NCI-H82 treated with DMSO at 0.1 percent for 48 hours (cell line): ENCODE measurements at regions not wholly inside any gene's neighbourhood (a gene's known extent, or its start where the extent isn't known, plus 50 kb on each side); places are given as distances from the start of the nearest gene placed in this dataset.
"Not testable (repeated sequence)": the region's sequence is repeated elsewhere in the genome, so short reads cannot be mapped to it uniquely, and the experiment has no call there.

Source experiments
- DNase-seq: peaks from one replicate; lab custom pipeline; 2025; ENCODE audit not compliant: unreplicated experiment; lab: John Stamatoyannopoulos, UW

DNA sequence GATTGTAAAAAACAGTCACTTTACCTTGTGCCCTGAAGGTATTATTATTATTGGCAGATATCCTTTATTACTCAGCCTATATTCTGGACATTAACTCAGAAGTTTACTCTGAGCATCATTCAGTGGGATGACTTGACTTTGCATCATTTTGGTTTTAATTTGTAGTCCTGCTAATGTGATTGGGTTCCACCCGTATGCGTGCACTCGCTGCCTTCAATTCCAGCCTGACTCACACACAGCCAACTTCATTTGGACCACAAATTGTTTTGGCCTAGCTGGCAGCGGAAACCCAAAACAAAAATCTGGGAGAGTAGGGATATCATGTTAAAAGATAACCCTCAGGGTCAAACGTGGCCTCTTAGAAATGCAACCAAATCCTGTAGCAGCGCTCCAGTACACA, 704.4 kb upstream of the SLC35B3 start:
- no peak for DNase-seq

DNA sequence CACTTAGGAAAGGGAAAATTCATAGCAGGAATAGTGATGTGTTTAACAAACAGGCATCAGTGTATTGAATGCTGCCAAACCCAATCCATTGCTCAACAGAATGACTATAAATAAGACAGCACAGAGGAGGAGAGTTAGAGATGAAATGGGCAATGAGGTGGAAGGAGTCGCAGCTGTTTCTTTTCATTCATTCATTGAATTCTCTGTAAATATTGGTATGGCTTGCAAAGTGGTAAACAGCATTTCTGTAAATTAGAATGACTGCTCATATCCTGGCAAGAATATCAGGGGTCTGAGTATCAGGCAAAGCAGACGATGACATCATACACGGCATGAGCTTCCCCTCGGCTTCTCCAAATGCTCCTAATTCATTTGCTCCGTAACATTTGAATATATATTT, 703.6 kb upstream of the SLC35B3 start:
- no peak for DNase-seq

- no peak for DNase-seq
Measured at GRCh38 chr6:9136141-9136822, 700.9 kb upstream of the SLC35B3 start.

DNA sequence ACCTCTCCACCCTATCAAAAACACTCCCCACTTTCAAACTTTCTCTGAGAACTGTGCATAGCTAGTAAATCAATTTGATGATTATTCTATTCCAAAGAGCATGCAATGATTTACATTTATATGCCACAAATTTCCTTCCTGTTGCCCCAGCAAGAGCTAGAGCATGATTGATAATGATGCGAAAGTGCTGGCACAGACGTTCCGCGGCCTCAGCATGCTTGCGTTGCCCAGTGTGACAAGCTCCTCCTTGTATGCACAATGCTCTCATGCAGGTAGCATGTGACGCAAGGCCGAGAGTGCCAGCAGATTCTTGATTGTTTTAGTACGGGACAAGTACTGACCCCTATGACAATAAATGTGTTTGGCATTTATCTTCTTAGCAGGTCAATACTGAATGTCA, 696.3 kb upstream of the SLC35B3 start:
- DNase-seq: no peak

GRCh38 chr6:9131201-9131600, 695.9 kb upstream of the SLC35B3 start:
- no peak for DNase-seq

DNA sequence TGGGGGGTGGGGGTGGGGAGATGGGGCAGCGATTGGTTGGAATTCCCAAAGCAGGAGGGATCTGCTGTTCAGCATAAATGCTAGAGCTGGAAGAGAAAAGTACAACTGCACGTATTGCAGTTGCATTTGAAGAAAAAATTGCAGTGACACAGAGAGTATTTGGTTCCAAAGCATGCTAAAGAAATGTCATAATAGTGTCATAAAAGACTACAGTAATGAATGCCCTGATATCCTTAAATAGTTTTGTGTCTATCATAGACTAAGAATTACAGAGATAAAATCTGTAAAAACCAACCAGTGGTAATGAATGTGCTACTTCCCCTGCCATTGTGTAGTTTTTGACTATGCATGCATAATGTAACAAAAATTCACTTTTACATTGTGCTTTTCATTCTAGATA, 693.6 kb upstream of the SLC35B3 start:
- no peak for DNase-seq

DNA sequence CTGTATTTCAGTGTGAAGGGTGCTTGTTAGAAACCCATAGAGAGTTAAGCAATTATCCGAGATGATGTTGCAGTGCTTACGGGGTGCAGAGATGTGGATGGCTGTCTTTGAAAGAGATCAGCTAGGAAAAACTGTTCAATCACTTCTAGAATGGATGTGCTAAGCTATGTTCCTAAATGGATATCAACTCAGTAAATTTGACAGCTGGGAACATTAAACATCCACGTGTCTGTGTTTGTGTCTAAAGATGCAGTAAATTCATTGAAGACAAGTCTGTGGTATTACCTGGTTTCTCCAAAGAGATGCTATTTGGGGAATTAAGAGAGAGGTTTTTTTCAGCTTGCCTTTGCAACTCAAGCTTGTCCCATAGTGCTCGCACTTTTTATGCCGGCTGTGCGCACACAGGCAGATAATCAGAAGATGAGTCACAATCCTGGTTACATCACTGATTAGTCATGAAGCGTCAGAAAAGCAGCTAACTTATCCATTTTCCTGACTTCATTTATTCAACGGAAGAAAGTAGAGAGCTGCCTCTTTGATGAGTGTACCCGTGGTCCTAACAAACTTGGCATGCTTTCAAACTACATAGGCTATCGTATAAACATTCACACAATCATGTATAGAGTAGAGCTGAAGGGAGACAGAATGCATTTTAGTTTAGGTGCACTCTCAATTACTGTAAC, 691.7 kb upstream of the SLC35B3 start:
- no peak for DNase-seq

GRCh38 chr6:9126034-9126433, 690.7 kb upstream of the SLC35B3 start:
- not testable (repeated sequence) for DNase-seq

GRCh38 chr6:9121549-9121948, 686.2 kb upstream of the SLC35B3 start:
- no peak for DNase-seq

DNA sequence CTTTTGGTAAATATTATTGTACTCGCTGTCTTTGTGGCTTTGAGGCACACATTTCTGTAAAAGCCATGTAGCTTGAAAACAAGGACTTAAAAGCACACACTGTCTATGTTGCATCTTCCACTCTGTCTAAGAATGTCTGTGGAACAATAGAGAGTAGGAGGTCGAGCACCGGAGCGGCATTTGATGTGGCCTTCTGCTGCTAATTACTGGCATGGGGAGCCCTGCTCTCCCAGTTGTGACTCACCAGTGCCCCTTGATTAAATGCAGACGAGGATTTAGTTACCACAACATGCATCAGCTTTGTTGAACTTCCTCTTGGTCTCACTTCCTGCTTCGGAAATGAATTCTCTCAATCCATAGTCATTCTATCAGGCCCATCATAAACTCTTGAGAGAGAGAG, 680.7 kb upstream of the SLC35B3 start:
- DNase-seq: no peak

DNA sequence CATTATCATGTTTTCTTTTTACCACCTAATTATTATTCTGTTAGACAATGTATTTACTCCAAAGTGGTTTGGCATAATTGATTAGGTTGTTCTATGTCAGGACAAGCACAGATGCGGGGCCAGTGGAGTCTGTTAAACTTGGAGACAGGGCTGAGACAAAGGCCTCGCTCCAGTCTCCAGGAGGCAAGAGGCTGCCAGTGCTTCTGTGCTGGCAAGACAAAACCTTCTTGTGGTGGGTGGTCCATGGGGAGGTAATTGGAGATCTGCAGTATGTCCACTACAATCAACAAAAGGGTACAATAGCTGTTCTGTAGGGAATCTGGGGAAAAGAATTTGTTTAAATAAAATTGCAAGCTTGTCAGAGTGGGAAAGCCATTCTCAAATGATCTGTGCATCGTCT, 677.2 kb upstream of the SLC35B3 start:
- no peak for DNase-seq

- DNase-seq: no peak
Measured at GRCh38 chr6:9103876-9104521, 668.7 kb upstream of the SLC35B3 start.

- DNase-seq: no peak
Measured at GRCh38 chr6:9101920-9102319, 666.6 kb upstream of the SLC35B3 start.

- no peak for DNase-seq
Measured at GRCh38 chr6:9100869-9101580, 665.7 kb upstream of the SLC35B3 start.

DNA sequence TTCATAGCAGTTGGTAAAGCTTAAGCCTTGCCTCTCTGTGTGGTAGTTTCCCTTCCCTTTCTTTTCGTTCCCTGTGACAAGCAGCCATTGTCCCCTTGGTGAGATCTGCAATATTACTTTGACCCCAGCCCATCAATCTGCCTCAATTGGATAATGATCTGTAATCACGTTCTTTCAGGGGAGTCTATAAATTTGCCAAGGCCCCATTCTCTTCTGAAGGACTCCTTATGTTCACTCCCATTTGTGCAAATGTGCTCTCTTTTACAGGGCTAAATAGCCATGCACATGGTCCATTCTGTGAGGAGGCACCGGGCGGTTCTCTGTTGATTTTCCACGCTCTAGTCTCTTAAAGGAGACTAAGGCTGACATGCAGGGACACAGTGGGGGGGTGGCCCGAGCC, 660.4 kb upstream of the SLC35B3 start:
- DNase-seq: no peak

GRCh38 chr6:9095137-9095536, 659.8 kb upstream of the SLC35B3 start:
- DNase-seq: no peak

GRCh38 chr6:9089724-9090123, 654.4 kb upstream of the SLC35B3 start:
- no peak for DNase-seq

GRCh38 chr6:9087470-9087869, 652.1 kb upstream of the SLC35B3 start:
- DNase-seq: no peak

- DNase-seq: no peak
Measured at GRCh38 chr6:9086331-9086730, 651.0 kb upstream of the SLC35B3 start.

GRCh38 chr6:9085709-9086070, 650.3 kb upstream of the SLC35B3 start:
- DNase-seq: no peak

DNA sequence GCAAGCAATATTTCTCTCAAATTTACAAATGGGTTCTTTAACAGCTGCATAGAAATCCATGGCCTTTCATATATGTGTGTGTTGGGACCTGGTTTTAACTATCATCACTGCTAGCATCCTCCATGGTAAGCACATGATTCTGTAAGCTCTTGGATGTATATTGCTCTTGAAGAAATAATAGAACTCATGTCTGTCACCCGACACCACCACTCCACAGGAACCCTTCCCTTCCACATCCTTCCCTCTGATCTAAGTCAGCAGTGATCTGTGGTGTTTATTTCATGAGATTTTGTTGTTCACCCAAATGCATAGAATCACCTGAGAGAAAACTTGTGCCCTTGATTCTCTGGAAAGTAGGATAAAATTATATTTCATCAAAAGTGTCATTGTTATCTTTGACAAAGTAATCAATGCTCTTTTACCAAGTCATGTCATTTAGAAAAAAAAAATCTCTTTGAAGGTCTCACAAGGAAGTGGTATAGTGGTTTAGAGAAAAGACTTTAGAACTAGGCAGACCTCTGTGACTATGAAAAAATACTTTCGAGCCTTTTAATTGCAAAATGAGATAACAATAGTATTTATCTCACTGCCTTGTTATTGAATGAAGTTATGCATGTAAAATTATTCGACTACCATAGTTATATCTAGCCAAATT, 649.8 kb upstream of the SLC35B3 start:
- no peak for DNase-seq
